Trophoblast cell (in vitro differentiated cells and primary cell): ENCODE measurements at regions not wholly inside any gene's neighbourhood (a gene's known extent, or its start where the extent isn't known, plus 50 kb on each side); places are given as distances from the start of the nearest gene placed in this dataset.

Experiments
- DNase-seq, 2 donors: peaks; one replicate each; pipeline ENCODE4 v3.0.0-alpha.2; 2016
- H2AFZ ChIP-seq: 2 replicates; pipeline ENCODE4 v1.6.1; 2013; ENCODE audit warnings: low read length, moderate library complexity, mild to moderate bottlenecking; ENCODE audit not compliant: insufficient read depth, poor library complexity
- H2AK5ac ChIP-seq: 2 replicates; pipeline ENCODE4 v1.6.1; 2013; ENCODE audit warnings: mild to moderate bottlenecking, low read length
- H2BK120ac ChIP-seq: 2 replicates; pipeline ENCODE4 v1.6.1; 2013; ENCODE audit warnings: low read length, mild to moderate bottlenecking, moderate library complexity; ENCODE audit not compliant: insufficient read depth, poor library complexity
- H2BK12ac ChIP-seq: 2 replicates; pipeline ENCODE4 v1.6.1; 2013; ENCODE audit warnings: mild to moderate bottlenecking, low read length, moderate library complexity
- H2BK5ac ChIP-seq: 2 replicates; pipeline ENCODE4 v1.6.1; 2013; ENCODE audit warnings: low read length, low read depth, moderate library complexity, mild to moderate bottlenecking; ENCODE audit not compliant: poor library complexity
- H3K14ac ChIP-seq: 2 replicates; pipeline ENCODE4 v1.6.1; 2013; ENCODE audit warnings: mild to moderate bottlenecking, low read length
- H3K18ac ChIP-seq: 2 replicates; pipeline ENCODE4 v1.6.1; 2013; ENCODE audit warnings: mild to moderate bottlenecking, low read length
- H3K23ac ChIP-seq: 2 replicates; pipeline ENCODE4 v1.6.1; 2013; ENCODE audit warnings: low read length
- H3K27ac ChIP-seq: 2 replicates; pipeline ENCODE4 v1.5.1; 2013; ENCODE audit warnings: low read depth, mild to moderate bottlenecking, inconsistent platforms, low read length, moderate library complexity
- H3K27me3 ChIP-seq: 2 replicates; pipeline ENCODE4 v1.6.1; 2013; ENCODE audit warnings: inconsistent platforms, mild to moderate bottlenecking, low read length, moderate library complexity; ENCODE audit not compliant: insufficient read depth
- H3K36me3 ChIP-seq, 2 experiments: 1 replicate in 1 of 2; 2 replicates in 1 of 2; pipeline ENCODE4 v1.6.1; 2013; ENCODE audit warnings: low read length in 2 of 2, mild to moderate bottlenecking in 2 of 2, moderate library complexity in 1 of 2; ENCODE audit not compliant: insufficient read depth in 2 of 2, control insufficient read depth in 1 of 2
- H3K4ac ChIP-seq: 2 replicates; pipeline ENCODE4 v1.6.1; 2013; ENCODE audit warnings: low read depth, mild to moderate bottlenecking, low read length, moderate library complexity
- H3K4me1 ChIP-seq, 2 experiments: 1 replicate in 1 of 2; 2 replicates in 1 of 2; pipeline ENCODE4 v1.6.1; 2013; ENCODE audit warnings: low read length in 2 of 2, mild to moderate bottlenecking in 2 of 2, moderate library complexity in 1 of 2; ENCODE audit not compliant: insufficient read depth in 2 of 2, control insufficient read depth in 1 of 2
- H3K4me2 ChIP-seq: 2 replicates; pipeline ENCODE4 v1.6.1; 2013; ENCODE audit warnings: inconsistent platforms, mild to moderate bottlenecking, low read length, moderate library complexity
- H3K4me3 ChIP-seq: 2 replicates; pipeline ENCODE4 v1.5.1; 2013; ENCODE audit warnings: mild to moderate bottlenecking, low read depth, low read length, inconsistent platforms
- H3K79me1 ChIP-seq: one replicate; pipeline ENCODE4 v1.6.1; 2013; ENCODE audit warnings: low read length
- H3K79me2 ChIP-seq: 2 replicates; pipeline ENCODE4 v1.6.1; 2013; ENCODE audit warnings: low read length, mild to moderate bottlenecking; ENCODE audit not compliant: control insufficient read depth, insufficient read depth, poor library complexity
- H3K9ac ChIP-seq: 2 replicates; pipeline ENCODE4 v1.6.1; 2013; ENCODE audit warnings: mild to moderate bottlenecking, low read length
- H3K9me3 ChIP-seq: 2 replicates; pipeline ENCODE4 v1.6.1; 2013; ENCODE audit warnings: low read depth, mild to moderate bottlenecking, control low read depth, inconsistent platforms, low read length; ENCODE audit not compliant: insufficient read depth
- H4K12ac ChIP-seq: 2 replicates; pipeline ENCODE4 v1.6.1; 2013; ENCODE audit warnings: low read depth, mild to moderate bottlenecking, low read length, moderate library complexity
- H4K8ac ChIP-seq: 2 replicates; pipeline ENCODE4 v1.6.1; 2013; ENCODE audit warnings: low read depth, mild to moderate bottlenecking, low read length, moderate library complexity
- H4K91ac ChIP-seq: one replicate; pipeline ENCODE4 v1.6.1; 2013; ENCODE audit warnings: low read depth, mild to moderate bottlenecking, low read length, moderate library complexity
- WGBS: extraction: QIAGEN DNeasy Blood & Tissue Kit; methylation state at CpG from one replicate; pipeline ENCODE4 v1.1.7; 2013; ENCODE audit warnings: missing lambda C conversion rate; ENCODE audit not compliant: insufficient read length, insufficient coverage; ENCODE audit errors: extremely low coverage; 5-methylcytosine and 5-hydroxymethylcytosine counted together

GRCh38 chr2:129482626-129483025 is 496.8 kb upstream of the RAB6C start:
- Histone ChIP-seq H4K12ac (no peak overlapping the region), H4K91ac (no peak overlapping the region), H3K9ac (no peak overlapping the region), H3K4me1 (no peaks in the 10 kb centered on the region), H3K23ac (no peak overlapping the region), H2AK5ac (no peak overlapping the region), H3K79me2 (no peaks in the 10 kb centered on the region), H3K79me1 (no peaks in the 10 kb centered on the region), H2BK5ac (no peak overlapping the region), H2AFZ (no peak overlapping the region), H3K18ac (no peak overlapping the region), H4K8ac (no peak overlapping the region), H3K4me2 (no peak overlapping the region), H3K27ac (no peak overlapping the region), H2BK120ac (no peak overlapping the region), H3K9me3 (peaks cover 5% of the 10 kb centered on the region), H3K14ac (no peak overlapping the region), H2BK12ac (no peak overlapping the region), H3K36me3 (no peaks in the 10 kb centered on the region), H3K27me3 (no peaks in the 10 kb centered on the region), H3K4me3 (no peak overlapping the region), H3K4ac (no peak overlapping the region)
- WGBS: no CpG with 5 or more reads among the region's 6 CpGs
- DNase-seq: no peak

DNA sequence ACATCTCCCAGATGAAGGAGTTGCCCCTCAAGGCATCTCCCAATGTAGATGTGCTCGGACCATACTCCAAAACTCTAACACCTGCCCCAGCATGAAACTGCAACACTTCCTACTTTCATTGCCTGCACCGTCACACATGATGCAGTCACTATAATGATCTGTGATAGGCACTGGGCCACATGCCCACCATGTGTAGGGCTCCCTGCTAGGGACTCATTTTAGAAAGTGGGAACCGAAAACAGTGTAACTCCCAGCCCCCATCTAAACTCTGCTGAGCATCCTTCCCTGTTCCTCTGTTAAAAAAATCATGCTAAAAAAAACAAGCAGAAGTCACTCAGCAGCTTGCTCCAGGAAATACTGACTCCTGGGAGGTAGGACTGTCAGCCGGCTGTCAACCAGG is 496.1 kb upstream of the RAB6C start:
- Histone ChIP-seq H2BK5ac (no peak overlapping the region), H3K27ac (no peak overlapping the region), H4K12ac (no peak overlapping the region), H2BK12ac (no peak overlapping the region), H2AK5ac (no peak overlapping the region), H2BK120ac (no peak overlapping the region), H3K4ac (no peak overlapping the region), H3K36me3 (no peaks in the 10 kb centered on the region), H3K9me3 (peaks cover 5% of the 10 kb centered on the region), H3K79me1 (no peaks in the 10 kb centered on the region), H3K9ac (no peak overlapping the region), H3K14ac (no peak overlapping the region), H3K18ac (no peak overlapping the region), H3K23ac (no peak overlapping the region), H4K8ac (no peak overlapping the region), H3K4me3 (no peak overlapping the region), H3K4me2 (no peak overlapping the region), H3K4me1 (no peaks in the 10 kb centered on the region), H4K91ac (no peak overlapping the region), H3K27me3 (no peaks in the 10 kb centered on the region), H3K79me2 (no peaks in the 10 kb centered on the region), H2AFZ (no peak overlapping the region)
- whole genome bisulfite sequencing: no CpG with 5 or more reads among the region's 4 CpGs
- DNase-seq: no peak

DNA sequence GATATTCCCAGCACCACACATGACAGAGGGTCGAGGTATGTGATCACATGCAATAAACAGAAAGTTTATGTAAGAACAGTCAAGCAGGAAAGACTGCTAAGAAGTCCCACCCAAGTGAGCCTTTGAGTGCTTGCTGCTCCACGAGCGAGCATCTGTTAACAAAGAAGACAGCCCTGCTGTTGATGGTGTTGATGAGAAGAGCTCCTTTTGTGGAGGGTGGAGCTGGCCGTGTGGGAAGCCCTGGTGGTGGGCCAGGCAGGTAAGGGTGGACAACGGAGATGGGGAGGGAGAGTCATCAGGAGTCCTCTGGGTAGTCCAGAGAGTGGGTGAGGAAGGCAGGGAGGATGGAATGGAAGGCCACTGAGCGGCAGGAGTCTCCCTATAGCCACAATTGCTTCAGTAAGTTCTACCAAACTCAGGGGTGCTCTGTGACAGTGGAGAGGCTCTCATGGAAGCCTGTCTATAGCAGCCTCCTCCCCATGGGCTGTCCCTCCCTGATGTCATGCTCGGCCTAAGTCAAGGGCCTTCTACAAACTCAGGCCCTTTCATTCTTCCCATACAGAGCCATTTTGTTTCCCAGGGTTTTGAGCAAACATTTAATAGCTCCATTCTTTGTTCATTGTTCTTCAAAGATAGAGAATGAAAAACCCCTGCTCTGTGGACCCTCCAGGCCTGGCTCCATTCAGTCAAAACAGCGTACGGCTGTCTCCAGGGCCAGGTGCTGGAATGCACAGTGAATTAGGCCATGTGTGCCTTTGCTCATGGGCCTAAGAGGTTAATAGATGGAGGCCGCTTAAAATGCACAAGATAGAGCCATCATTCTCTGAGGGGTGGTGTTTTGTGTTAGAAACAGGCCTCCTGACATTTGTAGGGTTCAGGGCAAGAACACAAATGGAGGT is 494.2 kb upstream of the RAB6C start:
- H3K4me3 ChIP-seq: no peak overlapping the region
- H3K23ac ChIP-seq: no peak overlapping the region
- no peaks in the 10 kb centered on the region for H3K27me3 ChIP-seq
- no peak overlapping the region for H2BK5ac ChIP-seq
- H4K91ac ChIP-seq: no peak overlapping the region
- peaks cover 5% of the 10 kb centered on the region for H3K9me3 ChIP-seq
- no peak overlapping the region for H4K12ac ChIP-seq
- H3K36me3 ChIP-seq: no peaks in the 10 kb centered on the region
- no CpG with 5 or more reads among the region's 10 CpGs for WGBS
- H4K8ac ChIP-seq: no peak overlapping the region
- H3K4me2 ChIP-seq: no peak overlapping the region
- no peak overlapping the region for H3K9ac ChIP-seq
- no peak overlapping the region for H2BK120ac ChIP-seq
- H3K79me1 ChIP-seq: no peaks in the 10 kb centered on the region
- no peaks in the 10 kb centered on the region for H3K4me1 ChIP-seq
- H3K79me2 ChIP-seq: no peaks in the 10 kb centered on the region
- DNase-seq: no peak
- no peak overlapping the region for H3K4ac ChIP-seq
- H3K27ac ChIP-seq: no peak overlapping the region
- no peak overlapping the region for H3K18ac ChIP-seq
- H2AK5ac ChIP-seq: no peak overlapping the region
- no peak overlapping the region for H3K14ac ChIP-seq
- no peak overlapping the region for H2BK12ac ChIP-seq
- H2AFZ ChIP-seq: no peak overlapping the region

DNA sequence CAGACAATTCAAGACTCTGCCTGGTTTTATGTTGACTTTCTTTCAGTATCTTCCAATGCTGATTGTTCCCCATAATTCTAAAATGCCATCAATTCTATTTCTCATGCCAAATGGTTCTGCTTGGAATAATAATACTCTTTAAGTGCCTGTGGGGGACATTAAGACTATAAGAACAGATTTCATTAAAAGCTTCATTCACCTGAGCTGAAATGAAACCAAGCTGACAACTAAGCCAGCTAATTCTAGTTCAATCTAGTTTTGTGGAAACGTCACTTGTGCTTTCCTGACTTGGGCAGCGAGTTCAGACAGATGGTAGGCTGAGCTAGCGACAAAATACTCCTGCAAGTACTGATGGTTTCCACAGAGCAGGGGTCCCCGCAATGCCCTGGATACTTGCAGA is 491.1 kb upstream of the RAB6C start:
- Histone ChIP-seq H3K79me2 (no peaks in the 10 kb centered on the region), H4K8ac (no peak overlapping the region), H3K4me1 (no peaks in the 10 kb centered on the region), H3K4me3 (no peak overlapping the region), H3K79me1 (no peaks in the 10 kb centered on the region), H3K4me2 (no peak overlapping the region), H3K9me3 (peaks cover 2% of the 10 kb centered on the region), H2AFZ (no peak overlapping the region), H4K12ac (no peak overlapping the region), H3K27me3 (no peaks in the 10 kb centered on the region), H2BK120ac (no peak overlapping the region), H2AK5ac (no peak overlapping the region), H3K36me3 (no peaks in the 10 kb centered on the region), H3K23ac (no peak overlapping the region), H4K91ac (no peak overlapping the region), H3K18ac (no peak overlapping the region), H2BK5ac (no peak overlapping the region), H3K27ac (no peak overlapping the region), H3K14ac (no peak overlapping the region), H3K9ac (no peak overlapping the region), H3K4ac (no peak overlapping the region), H2BK12ac (no peak overlapping the region)
- DNase-seq: no peak
- no CpG with 5 or more reads among the region's 4 CpGs for WGBS
